PC-9 (cell line): ENCODE measurements at regions not wholly inside any gene's neighbourhood (a gene's known extent, or its start where the extent isn't known, plus 50 kb on each side); places are given as distances from the start of the nearest gene placed in this dataset.

ENCODE experiments used
- CTCF ChIP-seq: fragments of 200-600 bp; sonication (generic); conservative IDR thresholded peaks from 2 replicates; pipeline ENCODE4 v1.6.1; 2017; ENCODE audit warnings: mixed run types, antibody characterized with exemption, mild to moderate bottlenecking, moderate library complexity
- EZH2 ChIP-seq: fragments of 200-600 bp; sonication (generic); IDR thresholded peaks from 2 replicates; pipeline ENCODE4 v1.8.0; 2017; ENCODE audit warnings: antibody characterized with exemption, low read depth

DNA sequence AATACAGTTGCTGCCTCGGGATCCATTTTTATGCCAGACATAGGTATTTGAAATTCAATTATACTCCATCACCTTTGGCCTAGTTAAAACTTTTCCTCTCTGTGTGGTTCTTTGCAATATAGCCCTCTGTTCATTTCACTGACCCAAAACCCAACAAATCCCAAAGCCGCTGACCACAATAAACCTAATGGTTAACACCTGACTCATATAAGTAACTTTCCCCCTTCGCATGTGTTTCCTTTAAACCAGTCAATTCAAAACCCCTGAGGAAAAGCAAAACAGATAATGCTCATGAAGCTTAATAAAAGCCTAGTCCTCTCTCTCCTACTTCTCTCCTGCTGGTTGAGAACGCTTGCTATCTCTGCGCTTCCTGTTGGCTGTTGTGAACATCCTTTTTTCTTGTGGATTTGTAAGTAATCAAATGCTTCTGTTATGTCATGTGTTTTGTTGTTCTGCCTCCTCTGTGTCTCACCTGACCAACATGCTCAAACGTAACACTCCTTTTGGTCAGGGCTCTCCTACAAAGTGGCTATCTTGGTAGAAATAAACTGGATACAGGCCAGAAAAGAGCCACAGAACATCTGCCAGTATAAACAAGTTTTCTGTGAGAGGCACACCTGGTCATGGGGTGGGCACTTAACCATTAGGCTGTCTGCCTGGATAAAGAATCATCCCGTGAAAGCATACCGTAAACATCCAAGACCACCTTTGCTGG, 652.6 kb downstream of the METTL15 start:
- TF ChIP-seq CTCF (no peak), EZH2 (no peak)
